HL-60 (cell line): ENCODE measurements at regions not wholly inside any gene's neighbourhood (a gene's known extent, or its start where the extent isn't known, plus 50 kb on each side); places are given as distances from the start of the nearest gene placed in this dataset.

Source experiments
- POLR2AphosphoS5 ChIP-seq: IDR thresholded peaks from 2 replicates; pipeline ENCODE4 v1.6.1; 2012; ENCODE audit warnings: low read depth
- TF ChIP-seq, protein P1 (sequence below): IDR thresholded peaks from one replicate; pipeline ENCODE4 v1.5.1; 2011; ENCODE audit warnings: low read length, control low read depth, inconsistent platforms; ENCODE audit not compliant: insufficient read depth

DNA sequence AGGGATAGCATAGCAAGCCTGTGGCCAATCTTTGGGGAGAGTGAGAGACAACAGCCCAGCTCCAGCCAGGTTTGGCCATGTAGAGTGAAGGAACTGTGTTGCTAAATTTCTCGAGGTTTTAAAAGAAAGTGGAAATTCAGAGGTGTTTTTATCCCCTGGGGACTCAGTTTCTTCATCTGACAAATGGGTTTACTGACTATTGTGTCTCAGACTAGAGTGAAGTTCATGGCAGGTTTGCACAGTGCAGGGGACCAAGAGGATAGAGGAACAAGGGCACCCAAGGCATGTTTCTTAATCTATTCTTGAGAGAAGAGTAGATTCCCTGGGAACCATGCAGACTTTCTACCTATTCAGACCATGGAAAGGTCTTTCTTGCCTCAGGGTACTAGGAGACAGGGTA is 555.8 kb upstream of the C16orf82 start:
- TF ChIP-seq POLR2AphosphoS5 = no peak
- TF ChIP-seq, protein P1, sequence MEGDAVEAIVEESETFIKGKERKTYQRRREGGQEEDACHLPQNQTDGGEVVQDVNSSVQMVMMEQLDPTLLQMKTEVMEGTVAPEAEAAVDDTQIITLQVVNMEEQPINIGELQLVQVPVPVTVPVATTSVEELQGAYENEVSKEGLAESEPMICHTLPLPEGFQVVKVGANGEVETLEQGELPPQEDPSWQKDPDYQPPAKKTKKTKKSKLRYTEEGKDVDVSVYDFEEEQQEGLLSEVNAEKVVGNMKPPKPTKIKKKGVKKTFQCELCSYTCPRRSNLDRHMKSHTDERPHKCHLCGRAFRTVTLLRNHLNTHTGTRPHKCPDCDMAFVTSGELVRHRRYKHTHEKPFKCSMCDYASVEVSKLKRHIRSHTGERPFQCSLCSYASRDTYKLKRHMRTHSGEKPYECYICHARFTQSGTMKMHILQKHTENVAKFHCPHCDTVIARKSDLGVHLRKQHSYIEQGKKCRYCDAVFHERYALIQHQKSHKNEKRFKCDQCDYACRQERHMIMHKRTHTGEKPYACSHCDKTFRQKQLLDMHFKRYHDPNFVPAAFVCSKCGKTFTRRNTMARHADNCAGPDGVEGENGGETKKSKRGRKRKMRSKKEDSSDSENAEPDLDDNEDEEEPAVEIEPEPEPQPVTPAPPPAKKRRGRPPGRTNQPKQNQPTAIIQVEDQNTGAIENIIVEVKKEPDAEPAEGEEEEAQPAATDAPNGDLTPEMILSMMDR = no peak
